ENCODE measurements at regions not wholly inside any gene's neighbourhood (a gene's known extent, or its start where the extent isn't known, plus 50 kb on each side); places are given as distances from the start of the nearest gene placed in this dataset.
A peak's percentile ranks its signal among the peaks of the same experiment; 100 is the strongest.
"Not testable (repeated sequence)": the region's sequence is repeated elsewhere in the genome, so short reads cannot be mapped to it uniquely, and the experiment has no call there.

DNA sequence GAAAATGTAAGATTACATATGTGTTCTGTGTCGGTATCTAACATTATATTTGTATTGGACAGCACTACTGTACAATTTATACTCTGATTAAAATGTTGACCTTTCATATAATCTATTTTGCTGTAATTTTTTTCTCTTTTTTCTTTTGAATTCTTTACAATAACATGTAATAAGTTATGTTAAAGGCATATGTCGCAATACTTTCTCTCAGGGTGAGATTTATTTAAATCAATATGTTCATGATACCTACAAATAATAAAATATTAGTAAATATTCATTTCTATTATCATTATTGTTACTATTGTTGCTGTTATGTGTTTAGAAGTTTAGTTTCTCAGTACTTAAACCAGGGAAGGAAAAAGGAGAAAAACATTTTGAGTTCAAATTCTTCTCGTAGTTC, 807.4 kb downstream of the STIM2 start:
- DNase-seq = no peak

DNA sequence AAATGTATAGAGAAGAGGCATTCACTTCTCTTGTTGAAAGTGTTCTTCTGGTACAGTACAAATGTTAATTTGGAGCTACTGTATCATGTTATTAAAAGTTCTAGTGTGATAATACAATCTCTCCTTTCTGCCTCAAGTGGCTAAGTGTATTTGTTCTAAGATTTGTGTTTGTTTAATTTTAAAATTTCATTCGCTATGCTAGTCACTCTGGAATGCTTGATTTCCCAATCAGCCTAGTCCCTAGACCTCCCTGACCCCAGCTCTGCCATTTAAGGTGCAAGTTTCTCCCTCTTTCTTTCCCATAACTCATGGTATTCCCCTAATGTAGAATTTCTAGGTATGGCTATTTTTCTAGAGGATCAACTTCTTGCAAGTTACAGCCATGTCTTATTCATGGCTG, 817.4 kb downstream of the STIM2 start:
- no peak for DNase-seq

DNA sequence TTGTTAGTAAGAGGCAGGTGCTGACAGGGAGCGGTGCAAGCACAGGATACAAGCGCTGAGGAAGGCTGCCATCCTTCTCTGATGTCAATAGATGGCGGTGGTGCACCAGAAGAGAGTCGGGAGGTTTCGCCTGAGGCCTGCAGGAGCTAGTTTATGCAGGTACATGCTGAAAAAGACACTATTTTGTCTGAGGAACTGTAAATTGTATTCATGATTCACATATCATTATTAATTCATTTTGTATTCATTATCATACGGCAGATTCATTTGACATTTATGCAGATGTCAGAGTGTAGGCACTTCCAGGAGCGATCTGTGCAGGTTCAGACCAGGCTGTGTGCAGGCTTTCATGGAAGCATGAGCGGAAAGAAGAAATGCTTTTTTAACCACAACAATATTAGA, 824.0 kb downstream of the STIM2 start:
- DNase-seq = peak; percentile 48 to 78

DNA sequence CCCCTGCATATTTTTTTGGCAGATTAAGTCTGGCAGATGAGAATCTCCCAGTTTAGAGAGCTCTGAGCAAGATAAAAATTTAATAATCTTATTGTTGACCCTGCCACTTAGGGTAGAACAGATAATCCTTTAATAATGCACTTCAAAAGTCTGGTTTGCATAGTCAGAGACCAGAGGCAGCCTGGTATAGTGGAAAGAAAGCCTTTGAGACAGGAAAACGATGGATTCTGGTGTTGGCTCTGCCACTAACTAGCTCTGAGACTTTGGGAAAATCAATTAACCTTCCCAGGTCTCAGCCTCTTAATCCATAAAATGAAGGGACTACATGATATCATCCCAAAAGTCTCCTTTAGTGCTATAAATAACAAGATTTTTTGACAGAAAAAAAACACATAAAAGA, 824.5 kb downstream of the STIM2 start:
- DNase-seq = no peak

DNA sequence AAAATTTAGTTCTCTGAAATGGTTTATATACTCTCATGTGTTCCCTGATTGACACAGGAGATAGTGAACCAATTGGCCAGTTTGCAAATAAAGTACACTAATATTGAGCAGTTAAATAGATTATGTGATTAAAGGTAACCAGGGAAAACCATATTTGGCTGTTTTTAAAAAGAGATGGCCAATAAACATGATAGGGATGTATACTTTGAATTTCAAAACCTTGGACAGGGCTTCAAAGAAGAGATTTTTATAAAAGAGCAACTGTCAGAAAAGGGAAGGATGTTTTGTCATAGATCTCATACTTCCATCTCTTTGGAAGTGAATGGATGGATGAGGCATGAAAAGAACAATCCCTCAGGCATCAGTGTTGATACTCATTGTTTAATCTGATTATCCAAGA, 825.3 kb downstream of the STIM2 start:
- DNase-seq = no peak

DNA sequence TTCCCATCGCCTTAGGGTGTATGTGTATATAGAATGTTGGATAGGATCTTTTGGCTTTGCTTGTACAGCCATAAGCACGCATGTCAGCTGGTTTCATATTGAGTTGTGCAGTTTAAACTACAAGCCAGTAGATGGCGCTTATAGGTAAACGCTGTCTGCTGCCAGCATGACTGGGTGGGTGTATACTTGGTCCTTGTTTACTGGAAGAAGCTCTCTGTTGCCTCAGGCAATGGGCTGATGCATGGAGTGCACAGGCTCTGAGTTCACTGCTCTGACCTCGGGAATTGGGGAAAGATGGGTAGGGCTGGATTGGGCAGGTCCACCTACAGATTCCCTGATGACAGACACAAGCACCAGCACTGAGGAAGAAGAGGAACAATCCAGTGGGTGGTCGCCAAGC, 831.5 kb downstream of the STIM2 start:
- peak in 1 of 2 donors; percentile 17 for DNase-seq

DNA sequence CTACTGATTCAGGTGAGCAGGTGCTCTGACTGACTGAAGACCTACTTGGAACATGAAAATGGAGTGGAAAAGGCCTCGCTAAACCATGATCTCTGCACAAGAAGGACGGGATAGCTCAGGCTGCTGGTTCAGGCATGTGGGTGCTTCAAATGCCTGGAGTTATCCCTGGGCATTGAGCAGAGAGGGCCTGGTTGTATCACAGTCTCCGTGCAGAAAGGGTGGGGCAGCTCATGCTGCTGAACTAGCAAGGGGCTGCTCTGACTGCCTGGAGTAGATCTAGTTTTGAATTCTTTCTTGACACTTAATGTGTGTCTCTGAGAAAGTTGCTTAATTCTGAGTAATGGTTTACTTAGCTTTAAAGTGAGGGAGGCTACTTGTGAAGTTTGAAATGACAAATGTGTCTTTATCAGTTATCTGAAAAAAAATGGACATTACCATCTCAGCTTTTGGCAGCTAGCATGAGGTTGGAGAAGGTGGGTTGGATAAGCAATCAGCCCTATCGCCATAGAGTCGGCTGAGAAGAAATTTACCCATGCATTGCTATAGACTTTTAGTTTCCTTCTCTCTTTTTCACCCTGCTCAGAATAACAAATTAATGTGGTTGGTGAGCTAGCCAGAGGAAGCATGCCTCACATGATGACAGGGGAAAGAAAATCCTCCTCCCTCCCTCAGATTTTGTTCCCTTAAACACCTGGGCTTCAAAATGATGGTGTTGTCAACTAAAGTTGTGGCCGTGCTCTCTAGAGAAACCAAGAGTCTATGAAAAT, 832.4 kb downstream of the STIM2 start:
- DNase-seq = no peak

DNA sequence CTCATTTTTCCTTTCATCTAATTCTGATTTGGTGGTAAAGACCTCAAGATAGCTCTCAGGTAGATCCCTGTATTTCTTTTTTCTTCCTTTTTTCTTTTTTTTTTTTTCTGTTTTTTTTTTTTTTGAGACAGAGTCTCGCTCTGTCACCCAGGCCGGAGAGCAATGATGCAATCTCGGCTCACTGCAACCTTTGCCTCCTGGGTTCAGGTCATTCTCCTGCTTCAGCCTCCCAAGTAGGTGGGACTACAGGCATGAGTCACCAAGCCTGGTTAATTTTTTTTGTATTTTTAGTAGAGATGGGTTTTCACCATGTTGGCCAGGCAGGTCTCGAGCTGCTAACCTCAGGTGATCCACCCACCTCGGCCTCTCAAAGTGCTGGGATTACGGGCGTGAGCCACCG, 835.6 kb downstream of the STIM2 start:
- DNase-seq = not testable (repeated sequence)

DNA sequence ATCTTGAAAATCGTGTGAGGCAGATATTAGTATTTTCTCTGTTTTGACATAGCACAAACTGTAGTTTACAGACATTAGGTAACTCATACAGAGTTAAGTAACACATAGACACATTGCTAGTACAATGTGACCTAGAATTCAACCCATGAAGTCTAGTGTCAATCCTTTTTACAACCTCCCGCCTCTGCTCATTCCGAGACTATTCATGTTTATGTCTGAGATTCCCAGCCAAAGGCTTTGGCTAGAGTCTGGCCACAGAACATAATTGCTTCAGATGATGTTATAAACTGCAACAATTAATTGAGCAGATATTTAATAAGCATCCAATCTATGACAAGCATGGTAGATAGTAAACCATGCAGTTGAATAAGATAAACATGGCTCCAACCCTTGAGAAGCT, 841.0 kb downstream of the STIM2 start:
- DNase-seq = no peak

DNA sequence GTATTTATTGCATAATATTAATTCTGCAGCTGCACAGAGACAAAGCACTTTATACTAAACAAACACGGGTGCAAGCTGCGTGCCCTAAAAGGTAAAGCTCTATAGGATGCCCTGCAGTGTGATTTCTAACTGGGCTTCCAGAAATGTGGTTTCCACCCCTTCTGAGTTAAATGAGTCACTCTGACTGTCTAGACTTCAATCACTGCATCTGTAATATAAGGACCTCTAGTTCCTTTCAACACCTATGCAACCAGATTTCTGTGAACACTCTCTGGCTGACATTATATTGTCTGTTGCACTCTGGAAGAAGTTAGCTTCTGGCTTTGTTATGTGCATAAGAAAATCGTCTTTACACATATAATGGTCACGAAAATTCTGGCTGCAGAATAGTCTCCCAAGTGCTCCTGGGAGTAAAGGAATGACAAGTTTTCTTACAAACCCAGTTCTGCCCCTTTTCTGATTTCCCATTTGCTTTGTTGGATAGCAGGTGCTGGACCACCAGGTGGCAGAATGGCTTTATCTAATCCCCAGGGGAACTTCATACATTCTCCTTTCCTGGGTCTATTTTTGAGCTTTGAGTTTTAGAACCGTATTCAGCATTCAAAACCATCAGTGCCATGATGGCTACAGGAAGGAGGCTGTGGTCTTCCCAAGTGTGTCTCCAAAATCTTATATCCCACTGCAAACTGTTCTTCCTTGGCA, 842.2 kb downstream of the STIM2 start:
- DNase-seq = peak; percentile 13 to 20

DNA sequence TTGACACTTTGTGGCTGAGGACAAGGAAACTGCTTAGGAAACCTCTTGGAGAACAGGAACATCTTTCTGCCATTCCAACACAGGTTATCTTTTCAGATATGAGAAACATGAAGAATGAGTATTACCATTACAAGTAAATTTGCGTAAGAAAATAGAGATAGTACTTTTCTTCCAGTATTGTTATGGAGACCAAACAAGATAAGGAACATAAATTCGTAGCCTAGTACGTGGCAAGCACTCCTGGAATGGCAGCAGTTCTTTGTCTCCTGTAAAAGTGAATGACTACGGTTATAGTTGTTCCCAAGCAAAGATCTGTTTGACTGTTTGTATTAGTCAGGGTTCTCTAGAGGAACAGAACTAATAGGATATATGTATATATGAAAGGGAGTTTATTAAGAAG, 843.1 kb downstream of the STIM2 start:
- DNase-seq = no peak

DNA sequence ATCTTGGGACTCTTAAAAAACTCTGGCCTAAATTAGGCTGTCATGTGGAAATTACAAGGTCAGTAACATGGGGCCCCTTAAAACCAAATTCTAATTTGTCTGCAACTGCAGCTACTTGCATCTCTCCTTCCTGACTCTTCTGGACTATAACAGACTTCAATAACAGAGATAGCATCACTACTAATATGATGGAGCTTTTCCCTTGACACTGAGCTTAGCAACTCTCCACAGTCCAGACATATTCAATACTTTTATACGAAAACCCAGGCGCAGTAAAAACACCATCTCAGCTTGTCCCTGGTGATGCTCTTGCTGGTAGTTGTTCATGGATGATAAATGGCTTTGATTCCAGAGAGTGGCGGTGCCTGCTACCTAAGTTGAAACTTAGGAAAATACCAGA, 850.4 kb downstream of the STIM2 start:
- no peak for DNase-seq

DNA sequence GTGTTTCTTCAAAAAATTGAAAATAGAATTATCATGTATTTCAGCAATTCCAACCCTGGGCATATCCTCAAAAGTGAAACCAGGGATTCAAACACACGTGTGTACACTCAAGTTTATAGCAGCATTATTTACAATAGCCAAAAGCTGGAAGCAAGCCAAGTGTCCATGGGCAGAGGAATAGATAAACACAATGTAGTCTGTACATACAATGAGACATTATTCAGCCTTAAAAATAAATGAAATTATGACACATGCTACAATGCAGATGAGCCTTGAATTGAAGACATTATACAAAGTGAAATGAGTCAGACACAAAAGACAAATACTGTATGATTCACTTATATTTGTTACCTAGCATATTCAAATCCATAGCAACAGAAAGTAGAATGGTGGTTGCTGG, 853.4 kb downstream of the STIM2 start:
- DNase-seq = no peak

DNA sequence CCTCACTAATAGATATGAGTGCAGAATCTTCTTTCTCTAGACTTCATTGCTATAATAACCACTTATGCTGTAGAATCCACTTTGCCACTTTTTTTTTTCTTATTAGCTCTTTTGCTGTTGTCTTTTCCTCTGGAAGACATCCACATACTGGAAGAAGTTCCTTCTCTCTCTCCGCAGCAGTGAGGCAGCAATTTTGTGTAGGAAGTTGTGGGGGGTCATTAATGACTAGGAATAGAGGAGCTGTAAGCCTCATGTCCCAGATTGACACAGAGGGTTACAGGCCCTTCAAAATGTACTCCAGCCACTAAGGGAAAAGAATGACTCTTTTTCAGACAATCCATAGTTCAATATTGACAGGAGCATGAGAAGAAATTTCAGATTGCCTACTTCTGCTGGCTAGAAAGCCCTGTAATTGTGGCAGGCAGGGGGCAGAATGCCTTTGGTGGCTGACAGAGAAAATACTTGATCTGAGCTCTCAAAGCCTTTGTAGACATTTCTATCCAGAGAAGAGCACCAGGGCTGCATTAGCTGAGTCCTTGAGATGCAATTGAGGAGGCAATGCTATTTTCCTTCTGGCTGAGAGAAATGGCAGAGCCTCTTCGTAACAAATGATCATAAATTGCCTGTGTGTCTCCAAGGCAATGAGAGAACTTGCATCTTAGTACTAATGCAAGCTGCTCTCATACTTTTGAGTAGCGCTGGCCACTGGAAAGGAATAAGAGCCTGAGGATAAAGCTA, 856.2 kb downstream of the STIM2 start:
- DNase-seq = no peak

DNA sequence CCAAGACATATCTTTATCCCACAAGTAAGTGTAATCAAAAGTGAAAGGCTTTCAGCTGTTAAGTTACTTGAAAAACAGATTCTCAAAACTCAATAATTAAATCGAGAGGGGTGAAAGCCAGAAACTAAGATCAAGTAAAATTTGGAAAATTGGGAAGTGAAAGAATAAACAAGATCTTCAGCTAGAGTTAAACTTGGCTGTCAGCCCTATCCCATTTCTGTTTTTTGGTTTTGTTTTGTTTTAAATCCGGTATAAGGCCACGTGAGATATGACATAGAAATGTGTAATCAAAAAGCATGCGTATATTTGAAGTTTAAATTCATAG, 856.8 kb downstream of the STIM2 start:
- no peak for DNase-seq

DNA sequence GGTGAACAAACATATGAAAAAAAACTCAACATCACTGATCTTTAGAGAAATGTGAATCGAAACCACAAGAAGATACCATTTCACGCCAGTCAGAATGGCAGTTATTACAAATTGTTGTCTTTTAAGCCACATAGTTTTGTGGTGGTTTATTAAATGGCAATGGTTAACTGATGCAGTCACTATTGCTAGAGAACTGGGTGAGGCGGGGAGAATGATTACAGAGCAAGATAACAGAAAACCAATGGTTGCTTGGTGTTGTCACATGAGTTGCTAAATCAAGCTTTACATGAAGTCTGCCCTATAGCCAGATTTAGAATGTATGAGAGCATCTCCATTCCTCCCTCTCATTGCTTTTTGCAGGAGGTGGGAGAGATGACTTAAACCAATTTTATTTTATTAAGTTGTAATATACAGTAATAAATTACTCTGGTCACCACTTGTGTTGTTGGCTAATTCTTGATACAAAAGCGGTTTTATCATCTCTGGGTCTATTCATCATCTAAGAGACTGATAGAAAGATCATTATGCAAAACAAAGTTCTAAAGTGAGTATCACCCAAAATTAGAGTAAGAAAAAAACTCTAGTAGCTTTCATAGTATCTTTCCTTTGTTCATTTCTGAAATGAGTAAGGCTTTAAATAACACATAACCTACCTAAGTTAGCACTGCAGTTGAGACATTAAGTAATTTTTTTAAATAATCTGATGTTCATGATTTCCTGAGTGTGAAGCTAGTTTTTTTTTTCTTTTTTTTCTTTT, 859.5 kb downstream of the STIM2 start:
- no peak for DNase-seq

DNA sequence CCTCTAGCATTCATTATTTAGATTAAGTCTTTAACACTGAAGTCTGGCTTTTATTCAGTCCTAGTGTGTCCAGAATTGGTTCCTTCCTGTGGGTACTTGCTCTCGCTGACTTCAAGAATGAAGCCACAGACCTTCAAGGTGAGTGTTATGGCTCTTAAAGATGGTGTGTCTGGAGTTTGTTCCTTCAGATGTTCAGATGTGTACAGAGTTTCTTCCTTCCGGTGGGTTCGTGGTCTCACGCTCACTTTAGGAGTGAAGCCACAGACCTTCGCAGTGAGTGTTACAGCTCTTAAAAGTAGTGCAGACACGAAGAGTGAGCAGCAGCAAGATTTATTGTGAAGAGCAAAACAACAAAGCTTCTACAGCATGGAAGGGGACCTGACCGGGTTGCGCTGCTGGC, 860.6 kb downstream of the STIM2 start:
- no peak for DNase-seq

DNA sequence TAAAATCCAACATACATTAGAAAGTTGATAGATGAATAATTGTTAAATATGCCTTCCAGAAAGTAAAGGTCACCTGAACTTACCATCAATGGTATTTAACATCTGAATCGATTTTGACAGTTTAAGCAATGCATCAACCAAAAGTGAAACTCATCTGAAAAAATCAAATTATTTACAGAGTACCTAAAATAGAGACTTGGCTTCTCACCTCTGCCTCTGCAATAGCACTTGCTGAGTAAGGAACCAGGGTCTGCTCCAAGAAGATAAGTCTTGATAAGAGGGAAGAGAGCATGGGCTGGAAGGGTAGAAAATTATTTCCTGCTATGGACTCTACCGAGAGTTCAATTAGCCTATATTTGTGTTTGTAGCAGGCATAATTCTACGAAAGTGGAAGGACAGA, 868.3 kb downstream of the STIM2 start:
- DNase-seq = no peak

DNA sequence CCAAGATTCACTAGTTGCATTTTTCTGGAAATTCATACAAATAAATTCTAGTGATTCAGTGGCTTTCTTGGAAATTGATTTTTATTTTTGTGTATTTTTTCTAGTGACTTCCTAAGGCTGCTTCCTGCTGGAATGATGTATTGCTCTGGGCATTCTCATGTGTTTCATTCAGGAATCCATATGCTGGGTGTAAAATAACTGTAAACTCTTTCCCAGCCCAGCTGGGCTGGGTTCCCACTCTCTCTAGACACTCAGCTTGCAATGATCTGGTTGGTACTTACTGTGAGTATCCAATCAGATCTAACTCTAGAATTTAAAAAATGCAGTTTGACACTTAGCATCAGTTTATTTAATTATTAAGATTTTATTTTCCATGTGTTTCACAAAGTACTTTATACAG, 882.2 kb downstream of the STIM2 start:
- no peak for DNase-seq

DNA sequence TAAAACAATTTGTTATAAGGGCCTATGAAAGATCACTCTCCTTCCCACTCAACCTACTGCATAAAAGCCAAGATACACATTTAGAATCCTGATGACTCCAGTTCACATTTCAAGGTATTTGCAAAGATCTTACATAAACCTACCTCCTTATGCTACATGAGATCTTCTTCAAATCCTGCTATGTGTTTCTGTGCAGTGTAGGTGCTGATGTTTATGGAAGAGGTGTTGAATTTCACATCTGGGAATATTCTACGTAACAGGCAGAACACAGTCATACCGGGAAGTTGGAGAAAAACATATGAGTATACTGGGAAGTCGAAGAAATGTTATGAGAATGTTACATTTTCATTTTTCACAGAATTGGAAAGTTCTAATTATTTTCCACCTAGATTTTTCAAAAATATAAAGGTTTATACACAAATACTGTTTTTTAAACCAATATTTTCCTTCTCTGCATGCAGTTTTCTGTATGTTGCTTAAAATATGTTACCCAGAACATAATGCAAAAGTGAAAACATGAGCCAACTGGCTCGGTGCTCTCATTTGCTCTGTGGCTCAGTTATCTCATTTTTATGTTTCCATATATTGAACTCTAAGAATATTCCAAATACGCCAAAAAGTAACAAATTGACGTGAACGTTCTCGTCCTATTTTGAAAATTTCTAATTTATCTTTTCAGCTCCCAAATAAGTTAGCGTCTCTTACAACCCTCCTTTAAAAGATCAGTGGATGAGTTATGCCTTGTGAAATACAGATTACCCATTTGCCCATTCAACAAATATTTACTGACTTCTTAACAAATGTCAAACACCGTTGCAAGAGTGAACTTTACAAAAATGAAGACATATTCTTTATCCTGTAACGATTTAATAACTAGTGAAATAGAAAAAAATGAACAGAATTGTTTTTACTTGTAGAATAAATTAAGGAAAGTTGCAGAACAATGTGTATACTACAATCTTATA, 899.3 kb downstream of the STIM2 start:
- peak in 1 of 2 donors; percentile 1 for DNase-seq

DNA sequence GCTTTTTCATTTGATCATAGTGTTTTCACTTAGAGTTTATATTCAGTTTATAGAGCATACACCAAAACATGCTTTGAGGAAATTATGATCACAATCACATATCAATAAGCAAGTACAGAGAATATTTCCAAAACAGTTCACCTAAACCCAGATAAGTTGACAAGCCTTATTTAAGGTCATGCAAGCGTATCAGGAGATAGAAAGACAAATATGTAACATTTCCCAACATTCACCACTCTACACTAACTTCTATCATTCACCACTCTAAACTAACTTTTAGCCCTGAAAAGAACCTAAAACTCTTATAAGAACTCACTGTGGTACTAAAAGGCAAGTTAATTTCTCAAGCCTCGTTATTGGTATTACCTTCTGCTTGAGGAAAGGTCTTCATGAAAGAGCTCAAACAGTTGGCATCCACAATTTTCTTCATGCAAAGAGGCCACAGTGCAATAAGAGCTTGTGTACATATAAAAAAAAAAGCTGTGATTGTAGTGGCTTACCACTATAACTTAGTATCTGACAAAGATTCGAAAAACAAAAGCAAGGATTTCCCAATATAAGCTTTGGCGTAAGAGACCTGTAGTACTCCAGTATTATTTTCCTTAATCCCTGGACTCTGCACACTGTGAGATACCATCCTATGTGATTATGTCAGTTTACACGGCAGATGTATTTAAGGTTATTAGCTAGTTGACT, 903.3 kb downstream of the STIM2 start:
- no peak for DNase-seq

DNA sequence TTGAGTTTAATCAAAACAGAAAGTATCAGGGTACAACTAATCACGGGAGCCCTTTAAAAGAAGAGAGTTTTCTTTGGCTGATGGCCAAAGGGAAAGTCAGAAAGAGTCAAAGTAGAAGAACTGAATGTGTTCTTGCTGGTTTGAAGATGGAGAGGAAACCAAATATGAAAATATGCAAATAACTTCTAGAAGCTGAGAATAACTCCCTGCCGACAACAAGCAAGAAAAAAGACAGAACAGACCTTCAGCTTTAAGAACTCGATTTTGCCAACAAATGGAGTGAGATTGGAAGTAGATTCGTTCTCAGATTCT, 903.8 kb downstream of the STIM2 start:
- DNase-seq = no peak
